HG02973 (cell line): ENCODE measurements at regions not wholly inside any gene's neighbourhood (a gene's known extent, or its start where the extent isn't known, plus 50 kb on each side); places are given as distances from the start of the nearest gene placed in this dataset.
"Not testable (repeated sequence)": the region's sequence is repeated elsewhere in the genome, so short reads cannot be mapped to it uniquely, and the experiment has no call there.

Experiments
- ATAC-seq: cut with Tn5 transposase; IDR thresholded peaks from one replicate; pipeline ENCODE4 v1.9.1; 2021; ENCODE audit warnings: moderate library complexity; ENCODE audit not compliant: unreplicated experiment

GRCh38 chr14:34139160-34140121 lies 188.6 kb upstream of the EGLN3 start:
- ATAC-seq, result not testable (repeated sequence)

DNA sequence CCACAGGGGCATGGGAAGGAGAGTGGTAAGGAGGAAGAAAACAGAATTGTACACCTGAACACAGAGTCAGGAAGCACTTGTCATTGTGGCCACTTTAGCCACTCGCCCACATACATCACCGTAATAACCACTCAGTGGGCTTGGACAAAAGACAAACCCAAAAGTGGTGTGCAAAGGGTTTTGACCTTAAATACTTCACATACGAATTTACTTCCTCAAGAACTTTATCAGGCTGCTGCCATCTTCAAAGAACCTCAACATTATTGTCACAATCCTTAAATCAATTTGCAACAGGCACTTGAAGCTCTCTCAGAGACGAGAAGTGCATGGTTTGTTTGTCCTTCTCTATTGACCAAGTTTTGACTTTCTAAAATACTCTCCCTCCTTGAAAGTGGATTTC lies 187.3 kb upstream of the EGLN3 start:
- no peak for ATAC-seq

- no peak for ATAC-seq
Measured at GRCh38 chr14:34137001-34137745, 186.3 kb upstream of the EGLN3 start.

DNA sequence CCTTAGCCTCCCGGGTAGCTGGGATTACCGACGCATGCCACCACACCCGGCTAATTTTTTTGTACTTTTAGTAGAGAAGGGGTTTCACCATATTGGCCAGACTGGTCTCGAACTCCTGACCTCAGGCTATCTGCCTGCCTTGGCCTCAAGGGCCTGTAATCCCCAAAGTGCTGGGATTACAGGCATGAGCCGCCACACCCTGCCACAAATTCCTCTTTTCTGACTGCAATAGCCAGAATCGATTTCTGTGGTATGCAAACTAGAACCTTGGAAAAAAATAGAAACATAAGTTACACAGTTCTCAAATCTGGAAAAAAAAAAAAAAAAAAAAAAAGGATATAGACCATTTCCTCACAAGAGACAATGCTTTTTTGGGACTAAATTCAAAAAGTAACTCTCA lies 184.6 kb upstream of the EGLN3 start:
- no peak for ATAC-seq

DNA sequence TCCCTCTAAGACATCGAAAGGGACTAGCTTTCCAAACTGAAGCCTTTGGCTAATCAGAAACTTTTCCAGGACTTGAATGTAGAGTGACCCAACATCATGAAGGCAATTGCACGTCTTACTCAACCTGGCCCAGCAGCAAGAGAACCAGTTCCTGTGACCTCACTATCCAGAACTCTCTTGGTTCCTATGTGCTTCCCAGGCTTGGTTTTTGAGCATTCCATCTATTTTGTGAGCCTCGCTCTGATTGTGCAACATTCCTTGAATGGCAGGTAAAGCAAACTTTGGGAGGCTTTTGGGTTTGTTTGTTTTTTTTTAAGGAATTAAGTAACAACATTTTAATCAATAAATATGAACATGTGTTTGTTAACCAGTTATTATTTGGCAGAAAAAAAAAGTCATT lies 183.6 kb upstream of the EGLN3 start:
- no peak for ATAC-seq

DNA sequence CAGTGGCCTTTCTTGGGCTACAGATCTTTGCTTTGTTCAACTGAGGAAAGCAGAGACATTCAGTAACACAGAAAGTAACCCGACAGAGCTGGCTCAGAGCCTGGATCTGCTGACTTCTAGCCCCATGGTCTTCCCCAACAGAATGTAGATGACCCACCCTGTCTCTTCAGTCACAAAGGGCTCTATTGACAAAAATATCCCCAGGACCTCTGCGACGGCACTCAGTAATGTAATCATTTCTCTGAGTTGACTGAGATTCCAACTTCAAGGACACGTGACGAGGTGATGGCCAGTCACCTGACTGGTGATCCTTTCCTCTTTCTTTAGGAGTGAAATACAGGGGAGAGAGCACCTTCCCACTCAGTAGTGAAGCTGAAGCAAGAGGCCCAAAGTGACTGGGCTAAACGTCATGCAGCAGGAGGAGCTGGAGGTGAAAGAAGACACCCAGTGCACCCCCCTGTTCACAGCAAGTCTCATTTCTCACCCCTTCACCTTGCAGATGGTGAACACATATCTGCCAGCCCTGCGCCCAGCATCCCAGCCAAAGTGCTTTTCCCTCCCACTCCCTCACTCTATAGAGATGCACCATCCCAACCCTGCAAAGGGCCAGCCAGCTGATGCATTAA lies 179.2 kb upstream of the EGLN3 start:
- ATAC-seq, result no peak

DNA sequence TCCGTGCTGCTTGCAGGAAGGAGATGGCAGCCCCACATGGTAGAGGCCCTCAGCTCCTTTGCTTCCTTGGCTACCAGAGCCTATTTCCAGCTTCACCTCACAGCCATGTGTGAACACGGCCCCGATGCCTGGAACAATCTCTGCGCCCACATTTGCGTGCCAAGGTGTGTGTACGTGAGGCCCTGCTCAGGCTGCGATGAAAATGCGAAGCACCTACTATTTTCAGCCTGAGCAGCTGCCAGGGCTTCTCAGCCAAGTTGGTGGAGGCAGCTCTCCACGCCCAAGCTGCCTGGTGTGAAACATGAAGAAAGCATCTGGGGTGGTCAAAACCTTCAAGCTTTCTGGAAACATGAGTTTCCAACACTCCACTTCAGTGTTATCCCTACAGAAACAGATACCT lies 177.8 kb upstream of the EGLN3 start:
- no peak for ATAC-seq

GRCh38 chr14:34126586-34126985 lies 175.7 kb upstream of the EGLN3 start:
- no peak for ATAC-seq

DNA sequence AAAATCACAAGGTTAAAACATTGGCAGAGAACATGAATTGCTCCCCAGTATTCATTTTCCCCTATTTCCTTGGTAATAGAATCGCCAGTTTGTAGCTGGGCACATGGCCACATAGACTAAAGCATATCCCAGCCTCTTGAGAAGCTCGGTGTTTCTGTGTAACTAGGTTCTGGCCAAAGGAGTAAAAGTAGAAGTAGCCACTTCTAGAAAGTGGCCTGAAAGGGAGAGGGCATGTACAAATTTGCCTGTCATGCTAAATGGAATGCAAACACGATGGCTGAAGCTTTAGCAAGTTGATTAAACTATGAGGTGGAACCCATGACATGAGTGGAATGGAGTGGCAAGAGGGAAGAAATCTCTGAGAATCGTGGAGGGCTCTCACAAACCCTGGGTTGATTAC lies 173.7 kb upstream of the EGLN3 start:
- ATAC-seq, result no peak

DNA sequence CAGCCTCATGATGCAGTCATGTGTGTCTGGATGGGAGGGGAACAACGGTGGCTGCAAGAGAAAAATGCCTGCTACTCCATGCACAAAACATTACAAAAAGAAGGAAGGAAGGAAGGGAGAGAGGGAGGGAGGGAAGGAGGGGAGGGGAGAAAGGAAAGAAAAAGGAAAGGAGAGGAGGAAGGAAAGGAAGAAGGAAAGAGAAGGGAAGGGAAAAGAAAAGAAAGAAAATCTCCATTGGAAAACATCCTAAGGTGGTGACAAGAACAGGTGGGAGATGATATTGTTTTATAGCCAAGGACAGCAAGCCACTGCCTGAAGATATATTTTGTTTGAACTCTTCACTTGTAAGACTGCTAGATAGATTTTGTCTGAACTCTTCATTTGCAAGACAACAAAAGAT lies 171.8 kb upstream of the EGLN3 start:
- no peak for ATAC-seq

DNA sequence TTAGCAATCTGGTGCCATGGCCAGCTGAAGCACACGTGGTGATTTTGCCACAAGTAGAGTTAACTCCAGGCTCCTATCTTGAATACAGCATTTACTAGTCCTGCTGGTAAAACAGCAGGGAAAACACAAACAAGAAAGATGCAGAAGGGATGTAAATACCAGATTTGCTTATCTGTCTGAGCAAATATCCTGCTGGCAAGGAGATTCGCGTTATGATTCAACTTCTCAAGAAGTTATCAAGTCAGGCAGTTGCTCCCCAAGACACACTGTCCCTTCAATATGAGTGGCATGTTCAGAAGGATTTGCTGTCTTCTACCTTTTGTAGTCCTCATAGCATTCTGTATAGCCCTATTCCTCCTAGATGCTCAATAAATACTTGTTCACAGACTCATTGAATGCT lies 171.2 kb upstream of the EGLN3 start:
- no peak for ATAC-seq

DNA sequence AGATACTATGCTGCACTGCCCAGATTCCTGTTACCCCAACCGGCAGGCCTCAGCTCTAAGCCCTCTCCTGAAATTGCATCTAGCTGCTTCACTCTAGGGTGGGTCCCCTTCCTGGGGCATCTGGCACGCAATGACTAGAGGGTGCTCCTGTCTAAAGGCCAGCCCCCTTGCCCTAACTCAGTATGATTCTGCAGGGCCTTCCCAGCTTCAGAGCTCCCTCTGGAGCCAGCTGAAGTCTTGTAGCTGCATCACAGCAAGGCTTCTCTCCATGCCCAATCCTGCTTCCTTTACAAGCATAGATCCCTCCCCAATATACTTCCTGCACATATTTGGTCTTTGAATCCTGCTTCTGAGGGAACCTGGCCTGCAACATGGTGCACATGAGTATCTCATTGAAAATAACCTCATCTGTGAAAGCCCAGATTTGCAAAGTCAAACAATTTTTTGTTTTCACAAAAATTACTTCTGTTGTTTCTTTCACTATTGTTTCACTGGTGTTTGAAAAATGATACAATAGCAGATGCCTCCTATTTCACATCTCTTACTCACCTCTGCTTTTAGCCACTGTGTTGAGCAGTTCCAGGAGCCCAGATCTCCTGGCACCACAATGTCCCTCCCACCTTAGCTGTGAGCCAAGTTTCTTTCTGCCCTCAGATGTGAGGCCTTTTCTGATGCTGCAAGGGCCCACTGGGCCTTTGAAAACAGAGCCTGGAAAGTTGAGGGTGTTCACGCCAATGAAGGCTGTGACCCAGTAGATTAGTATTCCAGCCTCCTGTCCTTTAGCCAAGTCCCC lies 169.5 kb upstream of the EGLN3 start:
- no peak for ATAC-seq

DNA sequence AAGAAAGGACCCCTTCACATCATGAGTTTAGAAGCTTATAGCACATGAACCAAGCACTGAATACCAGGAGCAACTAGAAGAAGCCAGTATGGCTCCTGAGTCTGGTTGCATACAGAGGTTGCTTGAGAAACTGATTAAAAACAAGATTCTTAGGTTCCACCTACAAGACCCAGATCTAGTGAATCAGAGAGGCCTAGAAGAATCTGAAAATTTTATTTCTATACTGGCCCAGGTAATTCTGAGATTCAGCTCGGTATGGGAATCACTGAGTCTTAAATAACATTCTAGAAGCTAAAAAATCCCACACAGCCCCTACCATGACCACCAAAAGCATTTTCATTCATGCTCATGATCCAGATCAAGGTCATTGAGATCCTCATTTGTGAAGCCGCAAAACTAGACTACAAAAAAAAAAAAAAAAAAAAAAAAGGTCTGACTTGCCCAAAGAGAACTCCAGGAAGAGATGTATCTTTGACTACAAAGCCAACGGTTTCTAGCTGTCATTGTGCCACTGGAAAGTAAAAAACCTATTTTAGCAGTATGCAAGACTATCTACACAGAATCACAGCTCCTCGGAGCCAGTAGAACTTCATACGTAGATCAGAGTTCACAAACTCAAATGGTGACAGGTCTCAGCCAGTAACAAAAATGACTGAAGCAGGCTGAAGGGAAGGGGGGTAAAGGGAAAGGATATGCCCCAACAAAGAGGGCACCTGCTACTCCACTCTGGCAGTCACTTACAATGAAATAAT lies 168.4 kb upstream of the EGLN3 start:
- ATAC-seq, result no peak

DNA sequence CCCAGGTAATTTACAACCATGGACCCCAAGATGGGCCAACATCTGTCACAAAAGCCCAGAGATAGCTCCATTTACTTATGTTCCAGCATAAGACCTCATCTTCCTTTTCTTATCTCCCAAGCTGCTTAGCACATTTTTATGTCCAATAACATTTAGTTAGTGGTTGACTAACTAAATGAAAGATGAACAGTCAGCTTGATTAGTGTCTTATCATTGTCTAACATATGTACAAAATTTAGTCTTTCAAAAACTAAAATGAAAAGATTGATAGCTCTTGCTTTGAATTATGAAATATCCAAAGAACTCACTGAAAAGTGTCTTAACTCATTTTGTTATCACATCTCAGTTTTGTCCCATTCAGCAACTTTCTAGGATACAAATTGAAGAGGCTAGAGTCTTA lies 163.1 kb upstream of the EGLN3 start:
- no peak for ATAC-seq

- no peak for ATAC-seq
Measured at GRCh38 chr14:34113005-34113511, 162.2 kb upstream of the EGLN3 start.

DNA sequence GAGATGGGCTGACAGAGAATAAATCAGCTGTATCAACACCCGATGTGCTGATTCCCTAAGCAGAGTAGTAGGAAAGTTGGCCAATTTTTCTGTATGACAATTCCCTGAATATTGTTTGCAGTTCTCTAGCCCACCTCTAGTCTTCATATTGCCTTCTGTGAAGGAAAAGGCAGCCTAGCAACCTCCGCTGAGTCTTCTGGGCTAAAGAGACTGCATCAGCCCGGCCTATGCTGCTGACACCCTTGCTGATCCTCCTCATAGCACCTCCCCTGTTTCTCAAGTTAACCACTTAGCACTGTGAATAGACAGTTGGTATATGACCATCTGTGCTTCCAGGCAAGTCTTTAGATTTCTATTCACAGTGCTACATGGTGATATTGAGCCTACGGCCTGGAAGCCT lies 161.1 kb upstream of the EGLN3 start:
- no peak for ATAC-seq

GRCh38 chr14:34111505-34111904 lies 160.6 kb upstream of the EGLN3 start:
- no peak for ATAC-seq

DNA sequence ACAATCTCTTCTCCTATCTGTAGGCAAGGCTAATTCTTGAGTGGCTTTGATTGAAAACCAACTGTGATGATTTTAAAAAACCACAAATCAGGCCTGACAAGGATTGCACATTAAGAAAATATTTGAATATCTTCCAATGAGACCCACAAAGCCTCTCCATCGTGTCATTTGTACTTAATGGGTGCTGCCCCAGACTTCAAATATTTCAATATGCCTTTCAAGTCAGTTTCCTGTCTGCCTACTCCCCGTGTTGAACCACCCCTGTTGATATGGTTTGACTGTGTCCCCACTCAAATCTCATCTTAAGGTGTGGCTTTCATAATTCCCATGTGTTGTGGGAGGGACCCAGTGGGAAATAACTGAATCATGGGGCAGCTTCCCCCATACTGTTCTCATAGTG lies 159.7 kb upstream of the EGLN3 start:
- ATAC-seq, result no peak

DNA sequence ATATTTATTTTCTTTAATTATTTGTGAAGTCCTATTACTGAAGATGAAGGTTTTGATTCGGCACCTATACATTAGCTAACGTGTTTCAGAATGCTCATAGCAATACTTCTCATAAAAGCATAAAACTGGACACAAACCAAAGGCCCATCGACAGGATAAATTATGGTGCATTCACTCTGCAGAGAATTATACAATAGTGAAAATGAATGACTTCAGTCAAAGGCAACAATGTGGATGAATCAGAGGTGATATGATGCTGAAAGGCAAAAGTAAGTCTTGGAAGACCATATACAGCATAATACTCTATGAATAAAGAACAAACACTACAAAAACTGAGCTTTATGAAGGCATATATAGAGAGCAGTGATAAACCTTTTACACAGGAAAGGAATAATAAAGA lies 156.6 kb upstream of the EGLN3 start:
- no peak for ATAC-seq

GRCh38 chr14:34106310-34106709 lies 155.4 kb upstream of the EGLN3 start:
- ATAC-seq, result no peak
